HG02885 (cell line): ENCODE measurements at regions not wholly inside any gene's neighbourhood (a gene's known extent, or its start where the extent isn't known, plus 50 kb on each side); places are given as distances from the start of the nearest gene placed in this dataset.
"Not testable (repeated sequence)": the region's sequence is repeated elsewhere in the genome, so short reads cannot be mapped to it uniquely, and the experiment has no call there.

Experiments
- ATAC-seq: cut with Tn5 transposase; IDR thresholded peaks from one replicate; pipeline ENCODE4 v1.9.1; 2021; ENCODE audit warnings: mild to moderate bottlenecking; ENCODE audit not compliant: unreplicated experiment, poor library complexity

- no peak for ATAC-seq
These were observed 267.4 kb upstream of the ISX start for GRCh38 chr22:34798605-34799004.

DNA sequence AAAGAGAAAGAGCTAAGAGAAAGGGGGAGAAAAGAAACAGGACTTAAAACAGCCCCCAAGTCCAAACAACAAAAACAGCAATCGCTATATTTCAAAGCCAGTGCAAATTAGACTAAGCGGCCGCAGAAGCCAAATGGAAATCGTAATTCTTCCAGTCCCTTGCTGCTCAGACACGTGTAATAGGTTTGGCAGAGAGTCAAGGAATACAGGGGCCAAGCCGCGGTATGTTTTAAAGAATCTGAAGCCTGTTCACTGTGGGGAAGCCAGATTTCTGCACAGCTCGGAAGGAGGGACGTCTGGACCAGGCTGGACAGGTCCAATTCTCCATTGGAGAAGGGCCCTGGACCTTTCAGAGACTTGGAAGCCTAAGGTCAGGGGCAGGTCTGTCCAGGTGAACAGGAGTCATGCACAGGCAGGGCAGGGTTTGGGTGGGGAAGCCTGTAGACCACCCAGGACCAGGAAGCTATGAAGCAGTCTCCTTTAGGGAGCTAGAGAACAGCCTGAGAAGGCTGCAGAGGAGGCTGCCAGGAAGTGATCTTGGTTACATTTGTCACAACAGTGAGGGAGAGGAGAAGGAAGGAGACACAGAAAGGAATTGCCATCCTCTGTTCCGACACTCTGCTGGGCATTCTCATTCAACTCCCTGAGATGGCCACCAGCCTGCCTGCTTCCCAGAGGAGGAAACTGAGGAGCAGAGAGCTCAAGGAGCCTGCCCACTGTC lies 265.5 kb upstream of the ISX start:
- ATAC-seq, result no peak

DNA sequence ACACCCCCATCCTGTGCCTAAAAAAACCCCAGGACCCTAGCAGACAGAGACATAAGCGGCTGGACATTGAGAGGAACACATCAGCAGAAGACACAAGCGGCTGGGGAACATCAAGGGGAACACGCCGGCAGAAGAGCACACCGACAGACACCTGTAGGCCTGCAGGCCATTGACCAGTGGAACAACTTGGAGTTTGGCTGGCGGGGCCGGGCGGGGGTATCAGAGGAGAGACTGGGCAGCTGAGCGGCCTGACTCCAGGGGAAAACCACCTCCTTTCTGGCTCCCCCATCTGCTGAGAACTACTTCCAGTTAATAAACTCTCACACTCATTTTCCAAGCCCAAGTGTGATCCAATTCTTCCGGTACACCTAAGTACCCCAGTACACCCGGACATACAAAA lies 264.7 kb upstream of the ISX start:
- no peak for ATAC-seq

DNA sequence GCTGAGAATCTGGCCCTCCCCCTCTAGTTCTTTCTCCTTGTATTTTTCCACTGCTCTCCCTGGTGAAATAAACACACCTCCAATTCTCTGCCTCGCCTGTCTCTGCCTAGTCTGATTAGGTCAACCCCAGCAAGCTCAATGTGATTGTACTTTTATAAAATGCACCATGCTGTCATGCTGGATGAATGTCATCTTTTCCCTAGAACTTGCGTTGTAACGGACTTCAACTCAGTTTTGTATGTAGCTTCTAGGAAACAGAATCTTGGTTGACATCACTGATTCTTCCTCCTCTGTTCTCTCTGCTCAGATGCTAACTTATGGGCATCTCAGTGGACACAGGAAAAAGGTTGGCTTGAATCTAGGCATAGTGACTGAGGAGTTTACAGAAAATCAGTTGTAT lies 261.9 kb upstream of the ISX start:
- ATAC-seq, result no peak

DNA sequence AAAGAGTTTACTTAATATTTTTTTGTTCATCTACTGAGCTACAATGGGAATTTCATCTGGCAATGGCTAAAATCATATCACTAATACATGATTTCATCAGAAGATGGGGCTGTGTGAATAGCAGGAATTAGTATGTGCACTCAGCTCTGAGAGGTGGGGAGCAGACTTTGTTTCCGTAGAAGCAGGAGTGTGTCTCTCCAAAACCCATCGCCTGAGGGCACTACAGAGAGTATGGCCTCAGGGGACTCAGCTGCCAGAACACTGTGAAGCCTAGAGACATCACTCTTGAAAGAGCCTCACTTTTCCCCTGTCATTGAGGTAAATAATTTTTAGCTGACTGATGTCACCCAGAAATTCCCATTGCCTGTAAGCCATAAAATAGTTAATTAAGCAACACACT lies 261.4 kb upstream of the ISX start:
- ATAC-seq, result no peak

DNA sequence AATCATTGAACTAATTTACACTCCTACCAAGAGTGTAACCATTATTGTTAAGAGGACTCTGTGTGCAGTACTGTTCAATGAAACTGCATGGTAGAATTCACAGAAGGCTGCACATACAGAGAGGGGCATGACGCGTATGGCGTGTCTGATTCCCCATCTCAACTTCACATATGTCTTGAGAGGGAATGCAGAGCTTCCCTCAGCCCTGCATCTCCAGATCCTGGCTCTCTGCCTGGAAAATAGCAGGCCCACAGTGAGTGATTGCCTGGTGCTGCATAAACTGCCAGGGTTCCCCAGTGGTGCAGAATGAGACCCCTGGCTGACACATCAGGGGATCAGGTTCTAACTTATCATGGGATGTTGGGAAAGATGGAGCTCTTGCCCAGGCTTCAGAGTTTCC lies 260.2 kb upstream of the ISX start:
- no peak for ATAC-seq

- no peak for ATAC-seq
These were observed 257.3 kb upstream of the ISX start for GRCh38 chr22:34808618-34809017.

GRCh38 chr22:34812631-34813030 lies 253.3 kb upstream of the ISX start:
- no peak for ATAC-seq

- ATAC-seq, result no peak
These were observed 251.5 kb upstream of the ISX start for GRCh38 chr22:34814260-34815025.

DNA sequence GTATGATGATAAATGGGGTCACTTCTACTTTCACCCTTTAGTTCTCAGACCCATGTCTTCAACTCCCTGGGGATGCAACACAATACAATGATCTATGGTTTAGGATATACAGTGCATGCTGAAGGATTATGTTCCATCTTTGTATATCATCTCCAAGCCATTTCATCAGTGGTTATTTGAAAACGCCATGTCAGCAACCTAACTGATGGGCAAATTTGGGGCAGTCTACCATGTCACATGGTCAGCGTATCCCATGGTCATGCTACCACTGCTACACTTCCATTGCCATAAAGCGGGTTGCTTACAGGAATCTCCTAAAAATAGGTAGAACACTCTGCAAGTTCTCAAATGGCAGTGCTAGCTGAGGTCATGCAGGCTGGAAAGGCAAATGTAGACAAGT lies 236.5 kb upstream of the ISX start:
- ATAC-seq, result no peak

DNA sequence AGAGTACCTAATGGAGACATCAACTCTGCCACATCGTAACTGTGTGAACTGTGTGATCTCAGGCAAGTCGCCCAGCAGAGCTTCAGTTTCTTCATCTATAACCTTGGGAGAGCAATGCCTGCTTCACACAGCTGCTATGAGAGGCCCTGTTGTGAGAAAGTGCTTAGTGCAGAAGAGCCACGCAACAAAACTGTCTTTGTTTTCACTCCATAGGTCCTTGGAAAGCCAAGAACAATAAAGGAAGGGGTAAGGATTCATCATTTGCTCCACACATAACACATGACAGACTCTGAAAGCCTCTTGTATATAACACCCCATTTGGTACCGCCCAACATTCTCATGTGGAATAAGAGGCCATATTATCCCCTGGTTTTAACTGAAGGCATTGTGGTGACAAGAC lies 231.9 kb upstream of the ISX start:
- no peak for ATAC-seq

DNA sequence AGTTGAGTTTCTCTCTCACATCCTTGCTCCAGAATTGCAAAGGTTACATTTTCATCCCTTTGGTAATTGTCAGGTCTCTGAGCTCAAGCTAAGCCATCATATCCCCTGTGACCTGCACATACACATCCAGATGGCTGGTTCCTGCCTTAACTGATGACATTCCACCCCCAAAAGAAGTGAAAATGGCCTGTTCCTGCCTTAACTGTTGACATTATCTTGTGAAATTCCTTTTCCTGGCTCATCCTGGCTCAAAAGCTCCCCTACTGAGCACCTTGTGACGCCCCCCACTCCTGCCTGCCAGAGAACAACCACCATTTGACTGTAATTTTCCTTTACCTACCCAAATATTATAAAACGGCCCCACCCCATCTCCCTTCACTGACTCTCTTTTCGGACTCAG lies 231.4 kb upstream of the ISX start:
- not testable (repeated sequence) for ATAC-seq

DNA sequence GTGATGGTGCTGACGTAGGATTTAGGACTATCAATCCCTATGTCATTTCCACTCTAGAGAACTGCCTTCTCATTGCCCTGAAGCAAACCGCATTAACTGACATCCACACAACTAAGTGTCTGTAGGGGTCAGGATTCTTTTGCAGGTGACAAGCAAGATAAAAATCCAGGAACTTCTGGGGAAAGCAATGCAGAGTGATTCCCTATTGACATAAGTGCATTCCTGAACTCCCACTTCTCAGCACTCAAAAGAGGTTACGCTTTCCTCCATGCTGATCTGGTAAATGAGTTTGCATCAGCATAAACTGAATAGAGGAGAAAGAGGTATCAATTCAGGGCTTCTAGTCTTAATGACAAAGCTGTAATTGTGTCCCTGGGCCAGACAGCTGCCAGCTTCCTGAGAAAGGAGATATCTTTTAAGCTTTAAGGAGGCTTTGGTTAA lies 224.6 kb upstream of the ISX start:
- no peak for ATAC-seq

GRCh38 chr22:34841911-34842310 lies 224.0 kb upstream of the ISX start:
- no peak for ATAC-seq

- ATAC-seq, result no peak
These were observed 223.3 kb upstream of the ISX start for GRCh38 chr22:34842630-34843029.

DNA sequence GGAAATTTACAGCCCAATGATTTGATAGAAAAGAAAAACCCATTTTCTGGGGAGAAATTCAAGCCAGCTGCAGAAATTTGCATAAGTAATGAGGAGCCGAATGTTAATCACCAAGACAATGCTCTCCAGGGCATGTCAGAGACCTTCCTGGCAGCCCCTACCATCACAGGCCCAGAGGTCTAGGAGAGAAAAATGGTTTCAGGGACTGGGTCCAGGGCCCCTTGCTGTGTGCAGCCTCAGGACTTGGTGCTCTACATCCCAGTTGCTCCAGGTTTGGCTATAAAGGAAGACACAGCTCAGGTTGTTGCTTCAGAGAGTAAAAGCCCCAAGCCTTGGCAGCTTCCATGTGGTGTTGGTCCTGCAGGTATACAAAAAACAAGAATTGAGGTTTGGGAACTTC lies 222.2 kb upstream of the ISX start:
- not testable (repeated sequence) for ATAC-seq

- no peak for ATAC-seq
These were observed 220.6 kb upstream of the ISX start for GRCh38 chr22:34845391-34845790.

DNA sequence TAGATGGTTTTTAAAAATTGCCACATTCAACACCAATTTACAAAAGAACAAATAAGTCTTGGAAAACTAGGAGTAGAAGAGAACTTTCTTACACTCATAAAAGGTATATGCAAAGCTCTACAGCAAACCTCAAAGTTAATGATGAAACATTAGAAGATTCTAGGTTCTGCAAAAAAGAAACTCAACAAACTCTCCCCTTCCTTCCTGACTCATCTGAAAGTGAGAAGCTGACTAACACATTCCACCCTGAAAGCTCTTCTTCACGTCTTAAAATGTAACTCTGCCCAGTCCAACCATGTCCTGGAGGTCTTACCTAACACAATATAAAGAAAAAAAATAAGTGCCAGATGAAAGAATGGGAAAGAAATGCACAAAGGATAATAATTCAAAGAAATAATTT lies 218.9 kb upstream of the ISX start:
- ATAC-seq, result peak; percentile 54

DNA sequence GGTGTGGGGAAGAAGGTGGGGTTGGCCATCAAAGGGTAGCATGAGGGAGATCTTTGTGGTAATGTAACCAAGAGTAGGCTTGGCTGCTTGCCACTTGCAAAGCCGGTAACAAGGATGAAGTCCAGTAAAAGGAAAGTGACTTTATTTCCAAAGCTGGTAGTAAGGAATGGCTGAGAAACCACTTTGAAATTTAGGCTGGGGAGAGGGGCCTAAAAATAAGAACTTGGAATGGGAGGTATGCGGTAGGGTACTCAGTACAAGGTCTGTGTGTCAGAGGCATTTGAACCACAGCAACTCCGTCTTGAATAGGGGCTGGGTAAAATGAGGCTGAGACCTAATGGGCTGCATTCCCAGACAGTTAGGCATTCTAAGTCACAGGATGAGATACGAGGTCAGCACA lies 216.0 kb upstream of the ISX start:
- no peak for ATAC-seq

DNA sequence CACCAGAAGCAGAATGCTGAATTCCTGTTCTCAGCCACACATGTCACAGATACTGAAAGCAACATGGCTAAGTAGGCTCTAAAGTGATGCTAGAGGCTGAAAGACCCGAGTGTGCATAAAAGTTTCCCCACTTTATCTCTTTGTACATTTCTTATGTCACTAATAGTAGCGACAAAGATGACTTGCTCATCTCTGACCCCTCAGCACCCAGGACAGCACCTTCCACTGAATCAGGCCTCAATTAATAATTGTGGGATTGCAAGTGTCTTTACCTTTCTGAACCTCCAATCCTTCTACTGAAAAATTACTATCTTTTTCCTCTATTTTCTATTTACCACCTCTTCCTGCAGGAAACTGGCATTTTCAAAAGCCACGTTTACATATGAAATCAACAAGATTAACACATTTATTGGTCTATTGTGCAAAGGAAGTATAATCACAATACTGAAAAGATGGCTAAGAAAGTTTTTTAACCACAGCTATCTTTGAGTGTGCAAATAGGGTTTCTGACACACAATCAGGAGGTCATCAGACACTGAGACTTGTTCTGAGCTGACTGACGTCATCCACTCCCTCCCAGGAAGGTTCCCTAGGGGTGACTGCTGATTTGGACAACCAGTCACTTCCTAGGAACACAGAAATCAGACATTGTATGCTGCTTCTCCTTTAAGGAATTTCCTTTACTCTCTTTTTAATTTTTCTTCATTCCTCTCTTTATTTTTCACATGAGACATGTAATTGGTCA lies 213.9 kb upstream of the ISX start:
- no peak for ATAC-seq

DNA sequence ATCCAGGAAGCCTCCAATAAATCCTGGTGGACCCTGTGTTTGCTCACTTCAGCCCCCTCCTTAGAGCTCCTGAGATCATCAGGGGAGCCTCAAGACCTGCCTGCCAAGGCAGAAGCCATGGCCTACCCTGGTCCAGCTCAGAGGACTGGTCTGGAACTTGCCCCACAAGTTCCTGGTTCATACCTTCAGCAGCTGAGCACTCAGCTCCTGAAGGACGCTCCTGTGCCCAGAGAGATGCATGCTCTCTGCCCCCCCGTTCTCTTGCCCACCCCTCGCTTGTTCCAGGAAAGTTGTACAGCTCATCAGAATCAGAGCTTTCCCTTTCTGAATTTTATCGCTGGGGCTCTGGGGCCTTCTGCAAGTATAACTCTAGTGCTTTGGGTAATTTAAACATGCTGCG lies 210.5 kb upstream of the ISX start:
- ATAC-seq, result no peak
